SKM-1 (cell line): ENCODE measurements at regions not wholly inside any gene's neighbourhood (a gene's known extent, or its start where the extent isn't known, plus 50 kb on each side); places are given as distances from the start of the nearest gene placed in this dataset.

Experiments used
- DNase-seq: peaks from one replicate; lab custom pipeline; 2025; ENCODE audit not compliant: unreplicated experiment; lab: John Stamatoyannopoulos, UW

GRCh38 chr3:137409584-137409983 is 354.5 kb upstream of the SOX14 start:
- no peak for DNase-seq

GRCh38 chr3:137410028-137410427 is 354.1 kb upstream of the SOX14 start:
- no peak for DNase-seq

- no peak for DNase-seq
These were observed 343.7 kb upstream of the SOX14 start for GRCh38 chr3:137420198-137420995.

GRCh38 chr3:137438561-137438960 is 325.6 kb upstream of the SOX14 start:
- no peak for DNase-seq

GRCh38 chr3:137460944-137461343 is 303.2 kb upstream of the SOX14 start:
- DNase-seq = no peak

GRCh38 chr3:137463131-137463530 is 301.0 kb upstream of the SOX14 start:
- DNase-seq = no peak

- DNase-seq = no peak
These were observed 299.8 kb upstream of the SOX14 start for GRCh38 chr3:137464341-137464740.

GRCh38 chr3:137468446-137468845 is 295.7 kb upstream of the SOX14 start:
- no peak for DNase-seq

- no peak for DNase-seq
These were observed 294.9 kb upstream of the SOX14 start for GRCh38 chr3:137469263-137469662.

- no peak for DNase-seq
These were observed 293.0 kb upstream of the SOX14 start for GRCh38 chr3:137471130-137471529.

- DNase-seq = no peak
These were observed 292.4 kb upstream of the SOX14 start for GRCh38 chr3:137471558-137472204.

- no peak for DNase-seq
These were observed 286.5 kb upstream of the SOX14 start for GRCh38 chr3:137477614-137478013.

GRCh38 chr3:137509354-137510045 is 254.6 kb upstream of the SOX14 start:
- no peak for DNase-seq

- DNase-seq = no peak
These were observed 252.5 kb upstream of the SOX14 start for GRCh38 chr3:137511655-137512054.

GRCh38 chr3:137514853-137515252 is 249.3 kb upstream of the SOX14 start:
- DNase-seq = no peak

GRCh38 chr3:137519602-137520001 is 244.5 kb upstream of the SOX14 start:
- no peak for DNase-seq

- no peak for DNase-seq
These were observed 239.4 kb upstream of the SOX14 start for GRCh38 chr3:137524751-137525150.

GRCh38 chr3:137525471-137525870 is 238.6 kb upstream of the SOX14 start:
- no peak for DNase-seq

GRCh38 chr3:137542049-137542448 is 222.1 kb upstream of the SOX14 start:
- no peak for DNase-seq

GRCh38 chr3:137554242-137554641 is 209.9 kb upstream of the SOX14 start:
- no peak for DNase-seq

- no peak for DNase-seq
These were observed 195.2 kb upstream of the SOX14 start for GRCh38 chr3:137568880-137569279.

GRCh38 chr3:137572931-137573330 is 191.2 kb upstream of the SOX14 start:
- DNase-seq = no peak
